GM12874 (cell line): ENCODE measurements at regions not wholly inside any gene's neighbourhood (a gene's known extent, or its start where the extent isn't known, plus 50 kb on each side); places are given as distances from the start of the nearest gene placed in this dataset.

Experiments used
- CTCF ChIP-seq: IDR thresholded peaks from 2 replicates; pipeline ENCODE4 v1.5.1; 2011; ENCODE audit warnings: low read depth, mild to moderate bottlenecking, control low read depth, low read length, moderate library complexity; ENCODE audit not compliant: insufficient read depth

DNA sequence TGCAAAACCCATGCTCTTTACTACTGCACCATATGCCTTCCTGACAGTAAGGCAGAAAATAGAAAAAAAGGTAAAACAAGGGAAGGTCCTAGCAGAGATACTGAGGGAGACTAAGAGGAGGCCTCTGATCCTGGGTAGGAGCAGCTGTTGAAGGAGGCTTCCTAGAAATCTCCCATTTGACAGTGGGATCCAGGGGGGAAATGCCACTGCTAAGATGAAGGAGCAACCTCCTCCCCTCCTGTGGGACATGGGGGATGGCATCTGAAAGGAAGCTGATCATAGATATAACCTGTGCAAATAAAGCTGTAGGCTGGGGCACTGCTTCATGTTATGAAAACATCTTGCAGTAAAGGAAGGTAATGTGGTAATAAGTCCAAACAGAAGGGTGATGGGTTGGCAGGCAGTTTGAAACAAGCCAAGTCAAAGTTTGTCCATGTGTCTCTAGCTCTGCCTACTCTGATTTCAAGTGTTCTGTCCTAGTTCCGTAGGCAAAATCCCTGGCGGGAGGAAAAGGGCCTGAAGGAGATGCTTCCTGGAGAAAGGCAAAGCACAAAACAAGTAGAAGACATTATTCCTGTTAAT lies 86.7 kb upstream of the EED start:
- no peak for TF ChIP-seq CTCF

- no peak for TF ChIP-seq CTCF
These were observed 87.6 kb upstream of the PICALM start for GRCh38 chr11:86156397-86156955.

- TF ChIP-seq CTCF, result no peak
These were observed 86.4 kb upstream of the PICALM start for GRCh38 chr11:86155200-86155844.

GRCh38 chr11:86153439-86153838 lies 84.6 kb upstream of the PICALM start:
- no peak for TF ChIP-seq CTCF

DNA sequence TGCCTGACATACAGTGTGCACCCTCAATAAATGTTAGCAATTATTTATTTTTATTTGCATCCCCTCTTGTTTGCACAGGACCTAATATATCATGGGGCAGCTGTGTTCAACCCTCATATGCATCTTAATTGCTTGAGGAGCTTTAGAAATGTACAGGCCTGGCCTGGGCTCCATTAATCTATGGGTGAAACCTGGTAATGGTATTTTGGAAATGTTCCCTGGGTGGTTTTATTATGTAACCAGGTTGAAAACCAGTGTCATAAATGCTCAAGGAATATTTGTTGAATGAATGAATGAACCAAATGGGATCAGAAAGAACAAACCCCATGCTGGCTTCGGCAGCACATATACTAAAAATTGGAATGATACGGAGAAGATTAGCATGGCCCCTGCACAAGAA lies 84.0 kb upstream of the PICALM start:
- no peak for TF ChIP-seq CTCF

DNA sequence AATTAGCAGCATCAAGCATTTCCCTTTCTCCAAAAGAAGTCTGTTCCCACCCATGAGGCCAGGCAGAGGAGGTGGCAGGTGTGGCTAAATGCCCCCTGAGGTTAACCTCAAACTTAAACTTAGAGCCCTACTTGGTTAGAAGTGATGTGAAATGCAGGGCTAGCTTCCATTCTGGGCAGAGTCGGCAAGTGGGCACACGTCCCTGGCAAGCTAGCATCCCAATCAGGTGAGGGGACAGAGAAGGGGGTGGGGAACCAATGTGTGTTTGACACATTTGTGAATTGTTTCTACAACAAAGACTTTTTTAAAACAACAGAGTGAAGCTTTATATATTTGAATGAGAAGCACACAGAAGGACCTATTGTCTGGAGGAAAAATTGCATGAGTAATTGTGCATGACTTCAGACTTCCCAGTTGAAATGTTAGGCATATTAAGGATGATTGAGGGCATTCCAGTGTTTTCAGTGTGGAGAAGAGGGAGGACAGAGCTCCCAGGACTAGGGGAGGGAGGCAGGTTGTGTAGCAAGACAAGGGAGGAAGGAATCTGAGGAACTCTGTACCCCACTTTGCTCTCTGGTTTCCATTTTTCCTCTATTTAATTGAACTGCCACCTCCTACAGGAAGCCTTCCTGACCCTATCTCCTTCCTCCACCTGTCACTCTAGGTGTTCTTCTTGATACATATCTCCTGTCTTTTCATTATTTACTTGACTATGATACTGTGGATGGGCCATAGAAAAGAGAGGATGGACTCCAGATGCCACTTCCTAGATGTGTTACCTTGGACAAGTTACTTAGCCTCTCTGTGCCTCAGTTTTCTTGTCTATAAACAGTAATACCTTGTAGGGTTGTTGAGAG lies 83.3 kb upstream of the PICALM start:
- TF ChIP-seq CTCF, result no peak
